HG02642 (cell line): ENCODE measurements at regions not wholly inside any gene's neighbourhood (a gene's known extent, or its start where the extent isn't known, plus 50 kb on each side); places are given as distances from the start of the nearest gene placed in this dataset.

Experiments
- ATAC-seq: cut with Tn5 transposase; IDR thresholded peaks from one replicate; pipeline ENCODE4 v1.9.1; 2021; ENCODE audit warnings: mild to moderate bottlenecking; ENCODE audit not compliant: unreplicated experiment, poor library complexity

GRCh38 chr16:79412783-79413225 lies 187.7 kb downstream of the MAF start:
- no peak for ATAC-seq

GRCh38 chr16:79411805-79412204 lies 188.7 kb downstream of the MAF start:
- ATAC-seq: no peak

- ATAC-seq: no peak
These were observed 189.2 kb downstream of the MAF start for GRCh38 chr16:79411357-79411756.

- ATAC-seq: no peak
These were observed 190.6 kb downstream of the MAF start for GRCh38 chr16:79409978-79410377.

GRCh38 chr16:79408355-79408754 lies 192.2 kb downstream of the MAF start:
- ATAC-seq: no peak

GRCh38 chr16:79407461-79408135 lies 192.9 kb downstream of the MAF start:
- no peak for ATAC-seq

GRCh38 chr16:79407005-79407404 lies 193.5 kb downstream of the MAF start:
- no peak for ATAC-seq

GRCh38 chr16:79404571-79404970 lies 196.0 kb downstream of the MAF start:
- no peak for ATAC-seq

GRCh38 chr16:79403534-79403933 lies 197.0 kb downstream of the MAF start:
- ATAC-seq: no peak

- ATAC-seq: no peak
These were observed 197.6 kb downstream of the MAF start for GRCh38 chr16:79402920-79403319.

GRCh38 chr16:79402356-79402755 lies 198.2 kb downstream of the MAF start:
- ATAC-seq: no peak

GRCh38 chr16:79401782-79402181 lies 198.8 kb downstream of the MAF start:
- no peak for ATAC-seq

- ATAC-seq: no peak
These were observed 199.4 kb downstream of the MAF start for GRCh38 chr16:79401157-79401556.

GRCh38 chr16:79400462-79401149 lies 199.9 kb downstream of the MAF start:
- no peak for ATAC-seq

GRCh38 chr16:79395591-79395990 lies 204.9 kb downstream of the MAF start:
- no peak for ATAC-seq

GRCh38 chr16:79394206-79394605 lies 206.3 kb downstream of the MAF start:
- ATAC-seq: no peak

GRCh38 chr16:79393564-79393963 lies 207.0 kb downstream of the MAF start:
- ATAC-seq: no peak

GRCh38 chr16:79393127-79393526 lies 207.4 kb downstream of the MAF start:
- no peak for ATAC-seq

GRCh38 chr16:79392081-79392480 lies 208.5 kb downstream of the MAF start:
- ATAC-seq: no peak

- ATAC-seq: no peak
These were observed 209.1 kb downstream of the MAF start for GRCh38 chr16:79391395-79391794.

- ATAC-seq: no peak
These were observed 210.0 kb downstream of the MAF start for GRCh38 chr16:79390481-79391051.

GRCh38 chr16:79388396-79388795 lies 212.1 kb downstream of the MAF start:
- no peak for ATAC-seq
